DND-41 (cell line): ENCODE measurements at regions not wholly inside any gene's neighbourhood (a gene's known extent, or its start where the extent isn't known, plus 50 kb on each side); places are given as distances from the start of the nearest gene placed in this dataset.

Experiments used
- CTCF ChIP-seq: IDR thresholded peaks from 2 replicates; pipeline ENCODE4 v1.5.1; 2012; ENCODE audit warnings: borderline replicate concordance, low read length, moderate library complexity, mild to moderate bottlenecking; ENCODE audit not compliant: poor library complexity, severe bottlenecking; ENCODE audit errors: extremely low read depth
- EZH2 ChIP-seq: IDR thresholded peaks from 3 replicates; pipeline ENCODE4 v1.6.1; 2012; ENCODE audit warnings: borderline replicate concordance, low read depth, mild to moderate bottlenecking, moderate library complexity, low read length, inconsistent platforms; ENCODE audit not compliant: severe bottlenecking

GRCh38 chr11:116509551-116509950 is 263.2 kb downstream of the BUD13 start:
- TF ChIP-seq CTCF (no peak), EZH2 (no peak)
